Transverse colon (tissue), 3 donors: ENCODE measurements at regions not wholly inside any gene's neighbourhood (a gene's known extent, or its start where the extent isn't known, plus 50 kb on each side); places are given as distances from the start of the nearest gene placed in this dataset.

ENCODE experiments used
- EP300 ChIP-seq: sonication (generic); formaldehyde crosslinking; IDR thresholded peaks from one replicate; pipeline ENCODE4 v1.6.1; 2017; ENCODE audit warnings: antibody characterized with exemption, low read depth
- POLR2A ChIP-seq: fragments of 450-650 bp; IDR thresholded peaks from one replicate; pipeline ENCODE4 v1.6.1; 2016; ENCODE audit warnings: antibody characterized with exemption, mild to moderate bottlenecking, moderate library complexity
- TF ChIP-seq, protein P1 (sequence below), 5 experiments: fragments of 200-600 bp in 3 of 5; fragments of 450-650 bp in 2 of 5; sonication (generic) in 3 of 5; IDR thresholded peaks; 1 replicate in 2 of 5; 2 replicates in 3 of 5; pipeline ENCODE4 v1.5.1; 2016 to 2017; ENCODE audit warnings: antibody characterized with exemption in 5 of 5, inconsistent platforms in 3 of 5, mild to moderate bottlenecking in 2 of 5, moderate library complexity in 1 of 5

DNA sequence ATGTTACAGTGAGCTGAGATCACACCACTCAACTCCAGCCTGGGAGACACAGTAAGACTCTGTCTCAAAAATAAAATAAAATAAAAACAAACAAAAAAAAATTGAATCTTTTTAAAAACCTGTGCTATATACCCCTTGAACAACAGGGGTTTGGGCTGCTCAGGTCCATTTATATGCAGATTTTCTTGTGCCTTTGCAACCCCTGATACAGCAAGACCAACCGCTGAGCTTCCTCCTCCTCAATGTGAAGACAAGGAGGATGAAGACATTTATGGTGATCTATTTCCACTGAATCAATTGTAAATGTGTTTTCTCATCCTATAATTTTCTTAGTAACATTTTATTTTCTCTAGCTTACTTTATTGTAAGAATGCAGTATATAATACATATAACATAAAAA, 831.0 kb upstream of the ARPP21 start:
- TF ChIP-seq, protein P1, sequence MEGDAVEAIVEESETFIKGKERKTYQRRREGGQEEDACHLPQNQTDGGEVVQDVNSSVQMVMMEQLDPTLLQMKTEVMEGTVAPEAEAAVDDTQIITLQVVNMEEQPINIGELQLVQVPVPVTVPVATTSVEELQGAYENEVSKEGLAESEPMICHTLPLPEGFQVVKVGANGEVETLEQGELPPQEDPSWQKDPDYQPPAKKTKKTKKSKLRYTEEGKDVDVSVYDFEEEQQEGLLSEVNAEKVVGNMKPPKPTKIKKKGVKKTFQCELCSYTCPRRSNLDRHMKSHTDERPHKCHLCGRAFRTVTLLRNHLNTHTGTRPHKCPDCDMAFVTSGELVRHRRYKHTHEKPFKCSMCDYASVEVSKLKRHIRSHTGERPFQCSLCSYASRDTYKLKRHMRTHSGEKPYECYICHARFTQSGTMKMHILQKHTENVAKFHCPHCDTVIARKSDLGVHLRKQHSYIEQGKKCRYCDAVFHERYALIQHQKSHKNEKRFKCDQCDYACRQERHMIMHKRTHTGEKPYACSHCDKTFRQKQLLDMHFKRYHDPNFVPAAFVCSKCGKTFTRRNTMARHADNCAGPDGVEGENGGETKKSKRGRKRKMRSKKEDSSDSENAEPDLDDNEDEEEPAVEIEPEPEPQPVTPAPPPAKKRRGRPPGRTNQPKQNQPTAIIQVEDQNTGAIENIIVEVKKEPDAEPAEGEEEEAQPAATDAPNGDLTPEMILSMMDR (IDR thresholded peaks at IDR 0.05): no peak
- TF ChIP-seq EP300 (no peak), POLR2A (no peak)
